K562 (cell line): ENCODE measurements at regions not wholly inside any gene's neighbourhood (a gene's known extent, or its start where the extent isn't known, plus 50 kb on each side); places are given as distances from the start of the nearest gene placed in this dataset.
A peak's percentile ranks its signal among the peaks of the same experiment; 100 is the strongest.

Source experiments
- ATF7 ChIP-seq: fragments of 450-650 bp; IDR thresholded peaks from 2 replicates; pipeline ENCODE4 v1.7.1; 2014; ENCODE audit warnings: mild to moderate bottlenecking, moderate library complexity
- CEBPG ChIP-seq, 3 experiments: fragments of 200-800 bp in 1 of 3; sonication (Bioruptor generic) in 1 of 3; sonication (generic) in 1 of 3; formaldehyde crosslinking in 1 of 3; IDR thresholded peaks in 2 of 3; conservative IDR thresholded peaks in 1 of 3; 2 replicates each; pipeline versions ENCODE4 v1.6.1 to v1.8.0; 2016 to 2022; ENCODE audit warnings: missing compliant biosample characterization in 2 of 3, missing genetic modification characterization in 2 of 3, mild to moderate bottlenecking in 1 of 3, missing genetic modification reagents in 1 of 3
- COPS2 ChIP-seq: fragments of 450-650 bp; conservative IDR thresholded peaks from 2 replicates; pipeline ENCODE4 v1.6.1; 2016; ENCODE audit warnings: mild to moderate bottlenecking, moderate library complexity
- CREM ChIP-seq: IDR thresholded peaks from 2 replicates; pipeline ENCODE4 v1.6.1; 2014; ENCODE audit warnings: antibody characterized with exemption, low read depth
- FIP1L1 ChIP-seq: fragments of 200-400 bp; formaldehyde crosslinking; IDR thresholded peaks from 2 replicates; pipeline ENCODE4 v1.6.1; 2018; ENCODE audit warnings: mild to moderate bottlenecking, low read depth, low read length; ENCODE audit not compliant: poor library complexity, severe bottlenecking
- MCM2 ChIP-seq: fragments of 450-650 bp; IDR thresholded peaks from 2 replicates; pipeline ENCODE4 v1.6.1; 2017; ENCODE audit warnings: low read depth, mild to moderate bottlenecking
- MYNN ChIP-seq, 2 experiments: sonication (generic); formaldehyde crosslinking in 1 of 2; IDR thresholded peaks; 2 replicates each; pipeline versions ENCODE4 v1.5.0 to v1.6.1; 2016 to 2020; ENCODE audit warnings: antibody characterized with exemption in 1 of 2, missing genetic modification reagents in 1 of 2
- NCOA4 ChIP-seq: fragments of 450-650 bp; IDR thresholded peaks from 2 replicates; pipeline ENCODE4 v1.6.1; 2018; ENCODE audit warnings: mild to moderate bottlenecking; ENCODE audit not compliant: partially characterized antibody
- NR2C1 ChIP-seq, 2 experiments: fragments of 450-650 bp; IDR thresholded peaks; 2 replicates each; pipeline ENCODE4 v1.6.1; 2017; ENCODE audit warnings: mild to moderate bottlenecking in 2 of 2, antibody characterized with exemption in 1 of 2, inconsistent platforms in 1 of 2, missing compliant biosample characterization in 1 of 2, missing genetic modification characterization in 1 of 2
- RBM25 ChIP-seq: fragments of 200-400 bp; formaldehyde crosslinking; IDR thresholded peaks from 2 replicates; pipeline ENCODE4 v1.6.1; 2018; ENCODE audit warnings: low read length, low read depth, moderate library complexity; ENCODE audit not compliant: severe bottlenecking
- SIRT6 ChIP-seq: IDR thresholded peaks from one replicate; pipeline ENCODE4 v1.6.1; 2012; ENCODE audit warnings: low read depth, mild to moderate bottlenecking, control low read depth, inconsistent platforms, low read length, moderate library complexity
- SMARCA5 ChIP-seq: fragments of 450-650 bp; IDR thresholded peaks from 2 replicates; pipeline ENCODE4 v1.6.1; 2016
- TGIF2 ChIP-seq: sonication (generic); formaldehyde crosslinking; IDR thresholded peaks from 2 replicates; pipeline ENCODE4 v1.8.1; 2022; ENCODE audit warnings: mild to moderate bottlenecking, missing genetic modification reagents, moderate library complexity
- ZNF583 ChIP-seq: fragments of 250-450 bp; sonication (Bioruptor Pico); IDR thresholded peaks from 2 replicates; pipeline ENCODE4 v1.4.0; 2020
- TF ChIP-seq, protein P1 (sequence below): IDR thresholded peaks from 2 replicates; pipeline ENCODE4 v1.6.1; 2011; ENCODE audit warnings: borderline replicate concordance, low read depth, mild to moderate bottlenecking, moderate library complexity, low read length; ENCODE audit not compliant: insufficient read depth, poor library complexity, severe bottlenecking
- TF ChIP-seq, protein P2 (sequence below): IDR thresholded peaks from 2 replicates; pipeline ENCODE4 v1.6.1; 2012; ENCODE audit warnings: low read depth, low read length, improper control_type of control experiment, borderline replicate concordance

DNA sequence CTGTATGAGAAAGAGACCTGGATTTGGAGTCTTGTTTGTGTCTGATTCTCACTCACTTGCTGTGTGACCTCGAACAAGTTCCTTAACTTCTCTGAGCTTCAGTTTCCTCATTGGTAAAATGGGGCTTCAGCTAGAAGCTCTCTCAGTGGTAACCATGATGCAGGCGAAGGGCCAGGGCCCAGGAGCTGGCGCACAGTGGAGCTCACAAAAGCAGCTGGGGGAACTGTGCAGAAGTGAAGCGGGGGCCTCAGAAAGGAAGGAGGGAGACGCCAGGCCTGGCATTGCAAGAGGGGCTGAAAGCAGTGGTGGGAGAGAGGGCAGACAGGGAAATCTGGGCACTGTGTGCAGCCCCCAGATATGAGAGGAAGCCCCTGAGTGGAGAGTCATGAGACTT is 88.9 kb upstream of the RUNX3 start (continued):
- TF ChIP-seq COPS2 (no peak), CEBPG (CRISPR knock-in tag; IDR thresholded peaks at IDR 0.05) (no peak), CEBPG (tag; conservative IDR thresholded peaks at IDR 0.05 in 1 of 2, IDR thresholded peaks at IDR 0.05 in 1 of 2) (no peak), FIP1L1 (no peak), TGIF2 (CRISPR knock-in tag) (no peak), NCOA4 (no peak), ATF7 (no peak), MYNN (IDR thresholded peaks at IDR 0.05) (no peak), MYNN (CRISPR knock-in tag; IDR thresholded peaks at IDR 0.05) (no peak), SMARCA5 (peak; percentile 58; the same call in 1 of the 2 replicates), CREM (no peak), RBM25 (peak; percentile 80), SIRT6 (no peak), MCM2 (no peak), ZNF583 (no peak), NR2C1 (IDR thresholded peaks at IDR 0.05) (no peak), NR2C1 (tag; IDR thresholded peaks at IDR 0.05) (no peak)
- TF ChIP-seq, protein P1, sequence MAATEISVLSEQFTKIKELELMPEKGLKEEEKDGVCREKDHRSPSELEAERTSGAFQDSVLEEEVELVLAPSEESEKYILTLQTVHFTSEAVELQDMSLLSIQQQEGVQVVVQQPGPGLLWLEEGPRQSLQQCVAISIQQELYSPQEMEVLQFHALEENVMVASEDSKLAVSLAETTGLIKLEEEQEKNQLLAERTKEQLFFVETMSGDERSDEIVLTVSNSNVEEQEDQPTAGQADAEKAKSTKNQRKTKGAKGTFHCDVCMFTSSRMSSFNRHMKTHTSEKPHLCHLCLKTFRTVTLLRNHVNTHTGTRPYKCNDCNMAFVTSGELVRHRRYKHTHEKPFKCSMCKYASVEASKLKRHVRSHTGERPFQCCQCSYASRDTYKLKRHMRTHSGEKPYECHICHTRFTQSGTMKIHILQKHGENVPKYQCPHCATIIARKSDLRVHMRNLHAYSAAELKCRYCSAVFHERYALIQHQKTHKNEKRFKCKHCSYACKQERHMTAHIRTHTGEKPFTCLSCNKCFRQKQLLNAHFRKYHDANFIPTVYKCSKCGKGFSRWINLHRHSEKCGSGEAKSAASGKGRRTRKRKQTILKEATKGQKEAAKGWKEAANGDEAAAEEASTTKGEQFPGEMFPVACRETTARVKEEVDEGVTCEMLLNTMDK = no peak
- TF ChIP-seq, protein P2, sequence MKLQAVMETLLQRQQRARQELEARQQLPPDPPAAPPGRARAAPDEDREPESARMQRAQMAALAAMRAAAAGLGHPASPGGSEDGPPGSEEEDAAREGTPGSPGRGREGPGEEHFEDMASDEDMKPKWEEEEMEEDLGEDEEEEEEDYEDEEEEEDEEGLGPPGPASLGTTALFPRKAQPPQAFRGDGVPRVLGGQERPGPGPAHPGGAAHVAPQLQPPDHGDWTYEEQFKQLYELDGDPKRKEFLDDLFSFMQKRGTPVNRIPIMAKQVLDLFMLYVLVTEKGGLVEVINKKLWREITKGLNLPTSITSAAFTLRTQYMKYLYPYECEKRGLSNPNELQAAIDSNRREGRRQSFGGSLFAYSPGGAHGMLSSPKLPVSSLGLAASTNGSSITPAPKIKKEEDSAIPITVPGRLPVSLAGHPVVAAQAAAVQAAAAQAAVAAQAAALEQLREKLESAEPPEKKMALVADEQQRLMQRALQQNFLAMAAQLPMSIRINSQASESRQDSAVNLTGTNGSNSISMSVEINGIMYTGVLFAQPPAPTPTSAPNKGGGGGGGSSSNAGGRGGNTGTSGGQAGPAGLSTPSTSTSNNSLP = no peak
